HG02938 (cell line): ENCODE measurements at regions not wholly inside any gene's neighbourhood (a gene's known extent, or its start where the extent isn't known, plus 50 kb on each side); places are given as distances from the start of the nearest gene placed in this dataset.

Source experiments
- ATAC-seq: cut with Tn5 transposase; IDR thresholded peaks from one replicate; pipeline ENCODE4 v1.9.1; 2021; ENCODE audit warnings: mild to moderate bottlenecking, moderate library complexity; ENCODE audit not compliant: unreplicated experiment

- ATAC-seq: no peak
Observed at GRCh38 chr1:71269179-71269578, 188.3 kb upstream of the ZRANB2 start.

- ATAC-seq: no peak
Observed at GRCh38 chr1:71267220-71267619, 186.4 kb upstream of the ZRANB2 start.

- ATAC-seq: no peak
Observed at GRCh38 chr1:71264039-71264438, 183.2 kb upstream of the ZRANB2 start.

- no peak for ATAC-seq
Observed at GRCh38 chr1:71262970-71263369, 182.1 kb upstream of the ZRANB2 start.

- ATAC-seq: no peak
Observed at GRCh38 chr1:71252900-71253299, 172.1 kb upstream of the ZRANB2 start.

GRCh38 chr1:71245246-71245645 lies 164.4 kb upstream of the ZRANB2 start:
- ATAC-seq: no peak

- no peak for ATAC-seq
Observed at GRCh38 chr1:71242239-71242638, 161.4 kb upstream of the ZRANB2 start.

- no peak for ATAC-seq
Observed at GRCh38 chr1:71240656-71241055, 159.8 kb upstream of the ZRANB2 start.

GRCh38 chr1:71236503-71236902 lies 155.7 kb upstream of the ZRANB2 start:
- no peak for ATAC-seq

GRCh38 chr1:71233645-71234044 lies 152.8 kb upstream of the ZRANB2 start:
- no peak for ATAC-seq

- no peak for ATAC-seq
Observed at GRCh38 chr1:71232786-71233185, 152.0 kb upstream of the ZRANB2 start.

- ATAC-seq: no peak
Observed at GRCh38 chr1:71232166-71232763, 151.4 kb upstream of the ZRANB2 start.

- ATAC-seq: no peak
Observed at GRCh38 chr1:71231751-71232150, 150.9 kb upstream of the ZRANB2 start.

- no peak for ATAC-seq
Observed at GRCh38 chr1:71228742-71229365, 148.0 kb upstream of the ZRANB2 start.

- no peak for ATAC-seq
Observed at GRCh38 chr1:71228241-71228640, 147.4 kb upstream of the ZRANB2 start.

GRCh38 chr1:71224741-71225377 lies 144.0 kb upstream of the ZRANB2 start:
- ATAC-seq: no peak

GRCh38 chr1:71223641-71224340 lies 143.0 kb upstream of the ZRANB2 start:
- no peak for ATAC-seq

GRCh38 chr1:71222668-71223067 lies 141.8 kb upstream of the ZRANB2 start:
- ATAC-seq: no peak

- ATAC-seq: no peak
Observed at GRCh38 chr1:71210718-71211117, 129.9 kb upstream of the ZRANB2 start.

GRCh38 chr1:71203241-71203640 lies 122.4 kb upstream of the ZRANB2 start:
- no peak for ATAC-seq

- ATAC-seq: no peak
Observed at GRCh38 chr1:71200503-71200902, 119.7 kb upstream of the ZRANB2 start.

- ATAC-seq: no peak
Observed at GRCh38 chr1:71196685-71197084, 115.8 kb upstream of the ZRANB2 start.
